GM21381 (cell line): ENCODE measurements at regions not wholly inside any gene's neighbourhood (a gene's known extent, or its start where the extent isn't known, plus 50 kb on each side); places are given as distances from the start of the nearest gene placed in this dataset.

ENCODE experiments used
- ATAC-seq: cut with Tn5 transposase; IDR thresholded peaks from one replicate; pipeline ENCODE4 v1.9.1; 2021; ENCODE audit warnings: mild to moderate bottlenecking, moderate library complexity; ENCODE audit not compliant: unreplicated experiment

GRCh38 chr6:14674867-14675648 is 557.5 kb downstream of the CD83 start:
- ATAC-seq: no peak

- ATAC-seq: no peak
These were observed 558.5 kb downstream of the CD83 start for GRCh38 chr6:14676064-14676463.

- no peak for ATAC-seq
These were observed 559.6 kb downstream of the CD83 start for GRCh38 chr6:14676977-14677781.

- no peak for ATAC-seq
These were observed 564.0 kb upstream of the JARID2 start for GRCh38 chr6:14681699-14682487.

GRCh38 chr6:14682812-14683211 is 563.1 kb upstream of the JARID2 start:
- no peak for ATAC-seq

GRCh38 chr6:14689639-14690038 is 556.2 kb upstream of the JARID2 start:
- ATAC-seq: no peak

GRCh38 chr6:14690120-14691056 is 555.5 kb upstream of the JARID2 start:
- no peak for ATAC-seq

GRCh38 chr6:14692208-14692607 is 553.7 kb upstream of the JARID2 start:
- no peak for ATAC-seq

GRCh38 chr6:14693301-14694192 is 552.3 kb upstream of the JARID2 start:
- ATAC-seq: no peak

- ATAC-seq: no peak
These were observed 551.6 kb upstream of the JARID2 start for GRCh38 chr6:14694308-14694707.

GRCh38 chr6:14695579-14695978 is 550.3 kb upstream of the JARID2 start:
- ATAC-seq: no peak

- ATAC-seq: no peak
These were observed 549.5 kb upstream of the JARID2 start for GRCh38 chr6:14696367-14696766.

GRCh38 chr6:14697427-14697826 is 548.4 kb upstream of the JARID2 start:
- ATAC-seq: no peak

GRCh38 chr6:14699803-14700601 is 545.9 kb upstream of the JARID2 start:
- no peak for ATAC-seq

- no peak for ATAC-seq
These were observed 543.9 kb upstream of the JARID2 start for GRCh38 chr6:14701946-14702345.

GRCh38 chr6:14702678-14703077 is 543.2 kb upstream of the JARID2 start:
- ATAC-seq: no peak

GRCh38 chr6:14703586-14703985 is 542.3 kb upstream of the JARID2 start:
- no peak for ATAC-seq
